Left ventricle myocardium inferior (tissue), 1 donor: ENCODE measurements at regions not wholly inside any gene's neighbourhood (a gene's known extent, or its start where the extent isn't known, plus 50 kb on each side); places are given as distances from the start of the nearest gene placed in this dataset.
A peak's percentile ranks its signal among the peaks of the same experiment; 100 is the strongest.

Source experiments
- DNase-seq: peaks from one replicate; pipeline ENCODE4 v3.0.0-alpha.2; 2020
- H3K27ac ChIP-seq: fragments of 200-600 bp; replicated peaks from 2 replicates; pipeline ENCODE4 v1.8.0; 2021
- H3K27me3 ChIP-seq: fragments of 200-600 bp; 2 replicates; pipeline ENCODE4 v1.8.0; 2021; ENCODE audit warnings: low read depth
- H3K36me3 ChIP-seq: fragments of 200-600 bp; 2 replicates; pipeline ENCODE4 v1.8.0; 2021
- H3K4me1 ChIP-seq: fragments of 200-600 bp; 2 replicates; pipeline ENCODE4 v1.8.0; 2021
- H3K4me3 ChIP-seq: fragments of 200-600 bp; 2 replicates; pipeline ENCODE4 v1.8.0; 2021; ENCODE audit warnings: mild to moderate bottlenecking, moderate library complexity
- H3K9me3 ChIP-seq: fragments of 200-600 bp; replicated peaks from 2 replicates; pipeline ENCODE4 v1.8.0; 2021
- CTCF ChIP-seq: fragments of 200-600 bp; IDR thresholded peaks from 2 replicates; pipeline ENCODE4 v1.8.0; 2021; ENCODE audit warnings: antibody characterized with exemption, mild to moderate bottlenecking, borderline replicate concordance
- intact Hi-C: fragments of 100-400 bp; cut with micrococcal nuclease; formaldehyde crosslinking; loops from one replicate; pipeline ENCODE4 v1.11.0; 2022
- donor health status: DM: no; HTN: yes; CAD: no; lungs with severe emphysema.

DNA sequence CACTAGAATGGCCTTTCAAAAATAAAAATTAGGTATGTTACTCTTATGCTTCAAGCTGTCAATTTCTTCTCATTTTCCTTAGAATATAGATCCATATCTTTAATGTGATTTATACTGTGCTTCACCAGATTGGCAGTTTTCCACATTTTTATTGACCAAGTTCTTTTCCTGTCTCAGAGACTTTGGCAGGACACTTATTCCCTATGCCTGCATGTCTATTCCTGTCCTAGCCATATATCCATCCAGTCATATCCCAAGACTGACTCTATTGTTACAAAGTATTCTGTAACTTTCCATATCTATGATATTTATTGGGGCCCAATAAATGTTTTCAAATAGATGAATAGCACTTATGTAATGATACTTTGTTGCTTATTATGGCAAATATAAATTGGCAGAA is 450.7 kb downstream of the GASK1B start:
- TF ChIP-seq CTCF = no peak
- no peaks in the 10 kb centered on the region for H3K9me3 ChIP-seq
- H3K4me3 ChIP-seq = no peak overlapping the region
- H3K36me3 ChIP-seq = no peaks in the 10 kb centered on the region
- H3K4me1 ChIP-seq = no peaks in the 10 kb centered on the region
- intact Hi-C loops = no loop called here
- H3K27me3 ChIP-seq = no peaks in the 10 kb centered on the region
- no peak overlapping the region for H3K27ac ChIP-seq
- DNase-seq = no peak

DNA sequence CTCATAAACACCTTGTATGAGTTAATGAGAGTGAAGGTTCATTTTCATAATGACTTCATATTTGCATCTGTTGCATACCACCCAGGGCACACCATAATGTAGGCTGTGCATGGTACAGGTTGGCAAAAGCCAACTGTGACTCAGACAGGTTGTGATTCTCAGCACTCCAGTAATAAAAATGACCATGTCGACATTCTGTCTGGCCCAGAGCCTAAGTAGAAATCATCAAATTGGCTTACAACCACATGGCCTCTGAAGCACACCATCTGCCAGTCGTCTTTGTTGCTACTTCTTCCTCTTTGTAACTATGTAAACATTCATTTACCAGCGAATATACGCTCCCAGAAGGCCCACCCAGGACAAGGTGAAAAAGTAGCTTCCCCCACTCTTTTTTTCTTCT is 459.5 kb downstream of the GASK1B start:
- no peaks in the 10 kb centered on the region for H3K27me3 ChIP-seq
- H3K4me3 ChIP-seq = no peak overlapping the region
- no peak overlapping the region for H3K27ac ChIP-seq
- DNase-seq = no peak
- no peaks in the 10 kb centered on the region for H3K36me3 ChIP-seq
- intact Hi-C loops = no loop called here
- no peak for TF ChIP-seq CTCF
- H3K9me3 ChIP-seq = no peaks in the 10 kb centered on the region
- H3K4me1 ChIP-seq = no peaks in the 10 kb centered on the region

DNA sequence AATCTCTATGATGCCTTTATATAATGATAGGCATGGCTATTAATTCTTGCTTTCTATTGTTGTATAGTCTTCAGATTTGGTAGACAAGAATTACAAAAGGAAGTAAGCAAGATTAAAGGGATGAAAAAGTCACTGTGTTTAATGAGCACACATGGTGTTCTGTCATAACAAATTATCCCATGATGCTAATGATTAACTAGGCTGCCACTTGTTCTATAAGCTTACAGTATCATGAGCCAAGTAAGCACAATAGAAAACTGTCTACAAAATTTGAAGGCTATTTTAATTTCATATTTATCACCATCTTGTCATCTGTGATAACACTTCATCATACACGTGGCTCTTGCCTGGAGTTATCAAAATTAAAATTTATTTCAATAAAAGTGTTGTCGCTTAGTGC is 466.7 kb downstream of the GASK1B start:
- Histone ChIP-seq H3K36me3 (no peaks in the 10 kb centered on the region), H3K27me3 (no peaks in the 10 kb centered on the region), H3K9me3 (peaks cover 8% of the 10 kb centered on the region), H3K27ac (no peak overlapping the region), H3K4me1 (peaks cover 8% of the 10 kb centered on the region), H3K4me3 (no peak overlapping the region)
- no peak for DNase-seq
- TF ChIP-seq CTCF = no peak
- intact Hi-C loops = no loop called here

DNA sequence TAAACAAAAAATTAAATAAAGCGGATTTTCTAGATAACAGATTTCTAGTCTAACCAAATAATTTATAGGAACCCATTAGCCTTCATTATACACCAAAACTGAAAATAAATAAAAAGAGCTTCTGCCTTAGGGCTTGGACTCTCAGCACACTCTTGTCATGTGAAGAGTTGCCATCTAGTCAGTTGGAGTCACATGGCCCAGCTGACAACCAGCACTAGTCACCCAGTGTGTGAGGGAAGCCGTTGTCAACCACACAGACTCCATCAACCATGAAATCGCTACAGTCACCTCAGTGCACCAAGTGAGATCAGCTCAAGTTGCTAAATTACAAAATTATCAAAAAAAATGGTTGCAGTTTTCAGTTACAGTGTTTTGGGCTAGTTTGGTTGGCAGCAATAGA is 470.0 kb downstream of the GASK1B start:
- intact Hi-C loops = no loop called here
- H3K27ac ChIP-seq = no peak overlapping the region

DNA sequence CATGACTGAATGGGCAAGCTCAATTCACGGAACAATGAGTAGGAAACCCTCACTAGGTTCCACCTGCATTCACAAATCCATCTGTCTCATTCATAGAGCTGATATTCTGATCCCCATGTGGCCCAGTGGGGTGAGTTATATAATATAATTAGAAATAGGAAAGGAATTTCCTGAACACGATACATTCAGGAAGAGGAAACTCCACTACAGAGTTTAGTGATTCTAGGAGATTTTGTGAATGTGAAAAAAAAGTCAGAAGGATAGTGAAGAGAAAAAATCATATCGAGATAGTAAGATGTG is 471.2 kb downstream of the GASK1B start:
- Histone ChIP-seq H3K9me3 (peaks cover 6% of the 10 kb centered on the region), H3K36me3 (no peaks in the 10 kb centered on the region), H3K27ac (peak overlapping the region; percentile 47), H3K4me1 (peaks cover 16% of the 10 kb centered on the region), H3K4me3 (no peak overlapping the region), H3K27me3 (no peaks in the 10 kb centered on the region)
- no peak for DNase-seq
- no peak for TF ChIP-seq CTCF
- intact Hi-C loops = no loop called here

More for the DNA sequence above, 470.0 kb downstream of the GASK1B start:
- no peaks in the 10 kb centered on the region for H3K36me3 ChIP-seq
- H3K9me3 ChIP-seq = peaks cover 8% of the 10 kb centered on the region
- no peak overlapping the region for H3K4me3 ChIP-seq
- peaks cover 16% of the 10 kb centered on the region for H3K4me1 ChIP-seq
- TF ChIP-seq CTCF = no peak
- no peaks in the 10 kb centered on the region for H3K27me3 ChIP-seq
- no peak for DNase-seq
